ENCODE measurements at regions not wholly inside any gene's neighbourhood (a gene's known extent, or its start where the extent isn't known, plus 50 kb on each side); places are given as distances from the start of the nearest gene placed in this dataset.

- H3K4me3 ChIP-seq (ENCODE audit: low read depth, low read length): no peak overlapping the region
- no peak for TF ChIP-seq CTCF (IDR thresholded peaks at IDR 0.05; ENCODE audit: low read depth, low read length, missing control alignments)
- no peak for DNase-seq (ENCODE audit: low read depth)
Observed at GRCh38 chr15:39455471-39455991, 125.3 kb upstream of the THBS1 start.

- no peak overlapping the region for H3K4me3 ChIP-seq (ENCODE audit: low read depth, low read length)
- DNase-seq (ENCODE audit: low read depth): no peak
- no peak for TF ChIP-seq CTCF (IDR thresholded peaks at IDR 0.05; ENCODE audit: low read depth, low read length, missing control alignments)
Observed at GRCh38 chr15:39456159-39456558, 124.7 kb upstream of the THBS1 start.

- no peak overlapping the region for H3K4me3 ChIP-seq (ENCODE audit: low read depth, low read length)
- DNase-seq (ENCODE audit: low read depth): no peak
- no peak for TF ChIP-seq CTCF (IDR thresholded peaks at IDR 0.05; ENCODE audit: low read depth, low read length, missing control alignments)
Observed at GRCh38 chr15:39456582-39457330, 124.1 kb upstream of the THBS1 start.

GRCh38 chr15:39458131-39458530, 122.7 kb upstream of the THBS1 start:
- no peak for TF ChIP-seq CTCF (IDR thresholded peaks at IDR 0.05; ENCODE audit: low read depth, low read length, missing control alignments)
- H3K4me3 ChIP-seq (ENCODE audit: low read depth, low read length): no peak overlapping the region
- no peak for DNase-seq (ENCODE audit: low read depth)

- DNase-seq (ENCODE audit: low read depth): no peak
- TF ChIP-seq CTCF (IDR thresholded peaks at IDR 0.05; ENCODE audit: low read depth, low read length, missing control alignments): no peak
- H3K4me3 ChIP-seq (ENCODE audit: low read depth, low read length): no peak overlapping the region
Observed at GRCh38 chr15:39459548-39459947, 121.3 kb upstream of the THBS1 start.

GRCh38 chr15:39460748-39461147, 120.1 kb upstream of the THBS1 start:
- no peak for TF ChIP-seq CTCF (IDR thresholded peaks at IDR 0.05; ENCODE audit: low read depth, low read length, missing control alignments)
- no peak overlapping the region for H3K4me3 ChIP-seq (ENCODE audit: low read depth, low read length)
- no peak for DNase-seq (ENCODE audit: low read depth)
